NCI-H526 (cell line): ENCODE measurements at regions not wholly inside any gene's neighbourhood (a gene's known extent, or its start where the extent isn't known, plus 50 kb on each side); places are given as distances from the start of the nearest gene placed in this dataset.
A peak's percentile ranks its signal among the peaks of the same experiment; 100 is the strongest.

Source experiments
- DNase-seq, 2 experiments: peaks; one replicate each; lab custom pipeline; 2025; lab: John Stamatoyannopoulos, UW

DNA sequence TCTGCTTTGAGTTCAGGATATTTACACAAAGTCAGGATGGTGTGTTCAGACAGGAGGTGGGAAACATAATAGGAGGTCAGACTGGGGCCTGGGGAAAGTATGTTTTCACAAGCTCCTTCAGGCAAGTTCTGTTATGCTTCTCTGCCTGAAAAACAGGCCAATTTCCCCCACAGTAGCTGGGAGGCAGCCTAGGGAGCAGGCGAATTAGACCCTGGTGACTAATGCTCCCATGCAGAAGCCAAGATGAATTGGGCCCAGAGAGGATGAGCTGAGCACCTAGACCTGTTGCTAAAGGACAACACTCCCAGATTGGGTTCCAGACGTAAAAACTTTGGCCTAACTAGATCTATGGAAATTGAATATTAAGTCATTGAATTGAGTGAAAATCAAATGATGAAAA, 142.2 kb upstream of the MAP3K7 start:
- no peak for DNase-seq

DNA sequence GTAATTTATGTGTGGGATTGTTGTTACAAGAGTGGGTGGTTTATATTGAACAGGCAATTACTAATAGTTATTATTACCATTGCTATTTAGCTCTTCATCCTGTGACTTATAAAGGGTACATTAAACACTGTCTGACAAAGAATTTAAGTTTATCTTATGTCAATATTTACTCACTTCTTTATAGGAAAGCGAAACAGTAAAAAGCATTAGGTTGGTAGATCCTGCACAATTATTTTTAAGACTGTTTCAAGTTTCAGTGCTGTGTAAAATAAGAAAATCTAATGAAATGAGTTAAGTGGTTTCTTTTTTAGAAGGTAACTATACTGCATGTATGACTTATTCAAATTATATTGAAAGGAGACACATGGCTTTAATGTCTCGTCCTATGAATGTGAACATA, 135.8 kb upstream of the MAP3K7 start:
- DNase-seq, result no peak

DNA sequence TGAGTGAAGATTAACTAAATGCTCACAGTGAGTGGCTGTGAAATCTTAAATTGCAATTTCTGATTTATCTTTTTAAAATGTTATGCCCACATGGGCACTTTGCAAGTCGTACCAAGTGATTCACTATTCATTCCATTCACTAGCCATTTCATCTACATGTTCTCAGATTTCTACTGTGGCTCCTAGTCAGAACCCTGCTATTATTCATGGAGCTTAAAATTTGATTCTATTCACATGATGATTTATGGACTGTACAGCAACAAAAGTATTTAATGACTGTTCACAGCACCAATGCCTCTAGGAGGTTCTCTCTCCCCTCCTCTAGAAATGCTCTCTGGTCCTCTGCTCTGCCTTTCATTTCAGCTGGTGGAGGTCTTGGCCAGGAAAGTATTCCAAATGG, 133.5 kb upstream of the MAP3K7 start:
- DNase-seq, result no peak

DNA sequence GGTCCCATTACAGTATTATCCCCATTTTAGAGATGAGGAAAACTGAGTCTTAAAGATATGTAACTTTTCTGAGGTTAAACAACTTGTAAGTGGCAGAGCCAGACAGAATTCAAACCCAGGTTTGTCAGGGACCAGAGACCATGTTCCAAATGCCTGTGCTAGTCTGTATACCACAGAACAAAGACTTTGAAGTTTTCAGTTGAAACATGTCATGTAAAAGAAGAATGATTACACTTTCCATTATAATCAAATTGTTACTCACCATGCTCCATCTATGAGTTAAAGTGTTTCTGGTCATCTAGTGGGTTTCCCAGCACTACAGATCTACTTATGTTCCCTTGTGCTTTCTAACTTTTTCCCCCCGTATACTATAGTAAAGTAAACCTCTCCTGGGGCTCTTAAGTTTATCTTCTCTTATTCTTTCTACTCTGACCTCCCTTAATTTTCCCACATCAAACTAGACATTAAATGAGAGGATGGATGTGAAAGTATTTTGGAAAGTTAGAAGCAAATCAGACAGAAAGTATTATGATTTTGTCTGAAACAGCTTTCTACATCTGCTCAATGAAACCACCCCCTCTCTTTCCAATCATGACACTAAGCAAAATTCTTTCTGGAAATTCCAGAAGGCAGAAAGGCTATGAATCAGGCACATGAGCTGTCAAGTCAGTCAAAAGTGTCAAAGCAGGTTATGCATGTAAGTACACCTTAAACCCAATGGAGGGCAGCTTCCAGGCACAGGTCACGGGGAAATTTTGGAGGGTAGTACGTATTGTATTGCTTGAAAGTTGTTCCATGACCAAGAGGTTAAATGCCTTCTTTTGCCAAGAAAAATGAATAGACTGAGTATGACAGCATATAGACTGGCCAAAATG, 132.7 kb upstream of the MAP3K7 start:
- DNase-seq, result no peak

DNA sequence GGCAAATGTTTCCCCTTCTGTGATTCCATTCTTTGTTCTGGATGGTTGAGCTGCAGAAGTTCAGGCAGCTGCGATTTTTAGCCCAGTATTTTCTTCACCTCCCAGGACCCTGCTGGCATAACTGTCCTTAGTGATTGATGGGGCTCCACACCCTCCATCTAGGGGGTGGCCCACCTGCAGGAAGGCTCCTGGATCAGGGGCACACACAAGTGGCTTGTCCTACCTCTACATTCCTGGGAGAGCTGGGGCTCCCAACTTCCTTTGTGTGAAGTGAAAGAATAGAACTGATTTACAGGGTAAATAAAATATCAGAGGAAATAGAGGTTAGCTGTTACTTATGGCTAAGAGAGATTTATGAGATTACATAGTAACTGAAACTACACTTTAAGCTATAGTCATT, 129.5 kb upstream of the MAP3K7 start:
- DNase-seq, result no peak

DNA sequence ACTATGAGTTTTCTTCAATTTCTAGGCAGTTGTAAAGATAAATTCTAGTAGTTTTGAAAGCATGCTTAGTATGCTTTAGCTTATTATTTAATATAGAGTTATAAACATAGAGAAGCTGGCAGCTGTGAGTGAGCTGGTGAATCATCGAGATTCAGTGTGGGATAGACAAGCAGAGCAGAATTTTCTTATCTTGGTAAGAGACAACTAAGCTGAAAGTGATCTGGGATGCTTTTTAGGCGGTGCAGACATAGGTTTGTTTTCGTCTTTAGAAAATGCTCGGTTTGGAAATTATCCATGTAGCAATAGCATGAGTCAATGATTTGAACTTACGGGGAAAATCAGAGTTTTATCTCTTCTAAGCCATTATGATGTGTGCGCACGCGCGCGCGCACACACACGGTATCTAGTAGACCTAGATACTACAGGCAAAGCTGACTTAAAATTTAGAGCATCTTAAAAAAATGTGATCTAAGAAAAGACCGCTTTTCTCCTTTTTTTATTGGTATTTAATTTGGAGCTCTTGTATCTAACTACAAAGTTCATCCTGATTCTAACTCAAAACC, 128.3 kb upstream of the MAP3K7 start:
- no peak for DNase-seq

DNA sequence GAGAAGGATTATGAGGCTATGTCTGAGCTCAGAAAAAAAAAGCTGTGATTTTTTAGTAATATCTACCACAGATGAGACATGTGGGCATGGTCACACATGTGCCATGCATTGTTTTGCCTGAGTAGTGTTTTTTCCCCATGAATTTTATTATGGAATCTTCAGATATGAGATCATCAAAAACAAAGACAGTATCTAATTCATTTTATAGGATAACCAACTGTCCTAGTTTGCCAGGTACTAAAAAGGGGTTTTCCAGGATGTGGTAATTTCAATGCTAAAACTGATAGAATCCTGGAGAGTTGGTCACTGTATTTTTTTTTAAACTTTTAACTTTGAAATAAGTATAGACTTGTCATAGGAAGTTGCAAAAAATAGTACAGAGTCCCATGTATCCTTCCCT, 127.4 kb upstream of the MAP3K7 start:
- no peak for DNase-seq

DNA sequence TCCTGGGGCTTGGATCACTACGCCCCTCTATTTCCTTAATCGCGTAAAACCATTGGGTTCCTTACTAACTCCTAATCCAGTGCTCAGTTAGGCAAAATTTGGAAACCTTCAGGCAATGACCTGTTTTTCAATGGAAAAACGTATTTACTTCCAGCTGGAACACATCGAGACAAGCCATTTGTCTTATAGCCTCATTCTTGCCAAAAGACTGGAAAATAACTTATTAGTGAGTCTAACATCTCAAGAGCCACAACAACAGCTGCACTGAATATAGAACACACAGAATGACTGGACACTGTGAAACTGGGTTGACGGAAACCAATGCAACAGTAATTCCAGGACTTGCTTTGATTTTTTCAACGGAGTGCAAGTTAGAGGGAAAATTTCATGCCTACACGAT, 125.2 kb upstream of the MAP3K7 start:
- DNase-seq, result no peak

DNA sequence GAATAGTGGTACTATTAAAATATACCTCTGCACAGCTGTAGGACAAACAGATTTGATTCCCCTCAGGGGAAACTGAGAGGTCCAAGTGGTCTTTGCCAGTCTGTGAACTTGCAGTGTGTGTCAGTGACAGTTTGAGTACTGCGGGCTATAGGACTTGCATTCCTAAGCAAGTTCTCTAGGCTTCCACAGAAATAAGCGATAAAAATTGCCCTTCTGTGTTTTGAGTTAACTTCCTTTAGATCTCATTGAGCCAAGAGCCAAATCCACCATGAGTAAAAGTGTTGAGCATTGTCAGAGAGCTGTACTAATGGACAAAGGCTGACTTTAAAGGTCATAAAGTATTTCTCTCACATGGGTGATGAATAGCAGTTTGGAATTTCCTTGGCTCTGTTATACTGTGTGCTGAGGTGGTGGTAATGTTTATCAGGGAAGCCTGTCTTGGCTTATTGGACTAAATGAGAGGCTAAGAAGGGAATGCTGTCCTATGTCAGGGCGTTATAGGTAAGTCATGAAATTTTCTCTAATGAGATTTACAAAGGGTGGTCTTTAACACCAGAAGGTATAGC, 122.6 kb upstream of the MAP3K7 start:
- no peak for DNase-seq

DNA sequence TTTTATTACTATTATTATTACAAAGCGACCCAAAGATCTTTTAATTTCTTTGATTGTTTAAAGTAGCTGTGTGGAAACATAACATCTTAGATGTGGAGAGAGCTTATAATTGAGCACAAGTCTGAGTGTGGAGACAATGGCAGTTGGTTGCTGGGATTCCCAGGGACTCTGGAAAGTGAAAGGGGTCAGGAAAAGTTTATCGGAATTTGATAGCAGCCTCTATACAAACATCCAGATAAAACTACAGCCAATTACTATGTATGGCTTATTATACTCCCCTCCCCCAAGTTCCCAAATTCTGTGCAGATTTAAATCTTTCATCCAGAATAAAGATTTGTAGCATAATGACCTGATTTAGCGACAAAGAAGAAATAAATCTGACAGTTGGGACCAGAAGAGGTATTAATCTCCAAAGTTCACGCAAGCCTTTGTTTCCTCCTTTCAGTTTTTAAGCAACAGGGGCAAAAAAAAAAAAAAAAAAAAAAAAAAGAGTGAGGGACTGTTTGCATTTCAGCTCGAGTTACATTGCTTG, 121.4 kb upstream of the MAP3K7 start:
- DNase-seq, result no peak

DNA sequence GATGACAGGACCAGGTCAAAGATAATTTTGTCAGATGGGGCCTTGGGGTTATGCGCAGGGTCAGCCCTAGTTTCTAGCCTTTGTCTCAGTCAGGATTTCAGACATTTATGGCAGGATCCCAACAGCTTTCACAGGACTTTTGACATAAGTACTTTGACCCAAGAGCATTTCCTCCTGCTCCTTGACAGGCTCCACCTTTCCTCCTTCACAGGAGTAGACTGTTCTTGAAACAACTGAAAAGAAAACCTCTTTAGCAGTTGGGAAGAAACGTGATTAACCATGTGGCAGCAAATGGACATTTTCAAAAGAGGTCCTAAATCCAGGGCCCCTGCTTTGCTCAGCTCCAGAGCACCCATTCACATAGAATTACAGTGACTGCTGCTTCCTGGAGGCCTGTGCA, 120.4 kb upstream of the MAP3K7 start:
- DNase-seq, result no peak

DNA sequence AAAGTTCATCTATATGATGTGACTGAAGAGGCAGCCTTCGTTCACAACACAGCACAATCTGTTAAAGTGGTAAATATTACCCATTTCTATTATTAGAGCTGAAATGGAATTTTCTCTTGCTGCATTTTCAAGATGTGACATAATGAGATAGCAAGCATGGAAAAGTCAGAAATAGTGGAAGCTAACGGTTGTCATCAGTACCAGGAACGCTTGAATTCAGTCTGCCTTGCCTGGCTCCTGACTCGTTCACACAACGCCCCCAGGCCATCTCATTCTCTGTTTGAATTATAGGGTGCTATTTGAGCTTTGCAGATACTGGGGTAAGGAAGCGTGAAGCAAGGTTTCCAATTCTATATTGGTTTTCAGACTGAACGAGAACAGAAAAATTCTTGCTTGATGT, 116.5 kb upstream of the MAP3K7 start:
- no peak for DNase-seq

DNA sequence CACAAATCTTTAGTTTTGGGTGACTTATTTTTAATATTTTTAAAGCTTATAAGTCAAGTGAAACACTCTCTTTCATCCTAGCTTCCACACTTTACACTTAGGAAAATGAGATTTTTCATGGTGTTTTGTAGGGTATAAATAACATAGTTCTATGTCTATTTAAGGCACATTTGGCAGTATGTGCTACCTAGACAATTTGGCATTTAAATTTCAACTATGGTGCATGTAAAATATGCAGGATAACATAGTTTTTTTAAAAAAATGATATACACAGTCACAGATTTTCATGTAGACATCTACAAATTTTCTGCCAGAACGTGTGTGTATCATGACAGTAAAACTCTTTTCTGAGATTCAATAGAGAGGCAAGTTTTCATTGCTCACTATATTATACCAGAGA, 115.1 kb upstream of the MAP3K7 start:
- no peak for DNase-seq

DNA sequence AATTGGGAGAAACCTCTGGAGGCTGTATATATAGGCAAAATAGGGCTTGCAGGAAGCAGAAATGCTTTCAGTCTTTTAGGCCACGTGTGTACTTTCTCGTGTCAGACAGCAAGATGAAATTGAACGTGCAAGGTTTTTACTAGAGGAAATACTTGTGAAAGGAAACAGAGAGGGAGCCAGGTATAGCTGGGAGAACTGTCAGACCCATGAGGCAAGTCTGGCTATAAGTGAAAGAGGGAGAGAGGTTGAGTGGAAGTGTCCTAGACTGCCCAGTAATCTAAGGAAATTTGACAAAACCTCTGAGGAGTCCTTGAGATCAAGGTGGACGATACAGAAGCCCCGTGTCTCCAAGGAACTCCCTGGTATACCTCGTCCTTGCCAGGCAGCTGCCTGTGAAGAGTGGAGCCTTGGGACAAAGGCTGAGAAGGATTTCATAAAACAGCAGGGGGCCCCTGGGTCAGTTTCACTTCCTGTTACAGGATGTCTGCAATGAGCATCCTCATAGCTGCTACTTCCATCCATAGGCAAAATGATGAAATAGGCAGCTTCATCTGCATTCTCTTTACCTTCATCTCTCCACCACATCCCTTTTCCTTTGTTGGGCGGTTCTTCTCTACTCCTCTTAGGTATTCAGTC, 114.4 kb upstream of the MAP3K7 start:
- no peak for DNase-seq

DNA sequence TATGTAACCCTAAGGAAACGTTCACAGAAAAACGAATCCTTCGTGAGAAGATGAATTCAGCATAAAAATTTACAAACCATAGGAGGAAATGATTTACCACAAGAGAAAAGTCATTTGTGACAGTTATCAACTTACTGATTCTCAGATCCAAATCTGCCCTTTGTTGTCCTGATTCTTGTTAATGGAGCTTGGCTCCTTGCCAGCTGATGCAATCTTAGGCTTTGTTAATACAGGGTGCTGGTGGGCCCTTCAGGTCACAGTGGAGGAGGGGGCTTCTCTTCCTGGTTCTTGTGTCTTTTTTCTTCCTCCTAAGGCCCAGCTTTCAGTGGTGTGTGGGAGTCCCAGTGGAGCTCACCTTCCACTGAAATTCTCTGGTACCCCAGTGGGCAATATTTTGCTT, 108.4 kb upstream of the MAP3K7 start:
- no peak for DNase-seq

DNA sequence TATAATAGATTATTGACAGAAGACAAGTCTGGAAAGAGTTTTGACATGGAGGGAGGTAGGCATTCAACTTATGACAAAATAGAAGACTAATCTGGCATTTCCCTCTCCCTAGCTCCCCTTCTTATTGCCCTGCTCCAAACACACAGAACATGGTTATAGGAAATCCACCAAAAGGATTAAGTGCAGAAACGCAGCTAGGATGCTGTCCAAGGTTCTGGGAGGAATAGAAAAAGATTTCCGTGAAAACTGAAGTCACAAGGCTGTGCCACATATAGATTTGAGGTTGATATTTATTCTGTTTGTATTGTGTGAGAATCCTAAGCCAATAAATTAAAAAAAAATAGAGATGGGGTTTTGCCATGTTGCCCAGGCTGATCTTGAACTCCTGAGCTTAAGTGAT, 107.9 kb upstream of the MAP3K7 start:
- no peak for DNase-seq

DNA sequence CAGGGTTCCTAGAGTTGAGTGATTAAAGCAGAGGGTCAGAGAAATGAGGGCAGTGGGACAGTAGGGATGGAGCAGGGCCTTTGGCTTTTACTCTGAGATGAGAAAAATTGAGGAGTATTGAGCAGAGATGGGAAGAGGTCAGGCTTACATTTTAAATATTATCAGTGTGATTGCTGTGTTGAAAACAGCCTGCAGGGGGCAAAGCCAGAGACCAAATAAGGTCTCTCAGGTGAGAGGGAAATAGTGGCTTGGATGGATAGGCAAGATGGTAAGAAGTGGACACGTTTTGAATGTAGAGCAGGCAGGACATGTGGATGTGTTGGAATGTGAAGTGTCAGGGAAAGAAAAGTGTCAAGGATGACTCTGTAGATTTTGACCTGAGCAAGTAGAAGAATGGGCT, 105.0 kb upstream of the MAP3K7 start:
- DNase-seq, result peak in 1 of 2 experiments; percentile 2

DNA sequence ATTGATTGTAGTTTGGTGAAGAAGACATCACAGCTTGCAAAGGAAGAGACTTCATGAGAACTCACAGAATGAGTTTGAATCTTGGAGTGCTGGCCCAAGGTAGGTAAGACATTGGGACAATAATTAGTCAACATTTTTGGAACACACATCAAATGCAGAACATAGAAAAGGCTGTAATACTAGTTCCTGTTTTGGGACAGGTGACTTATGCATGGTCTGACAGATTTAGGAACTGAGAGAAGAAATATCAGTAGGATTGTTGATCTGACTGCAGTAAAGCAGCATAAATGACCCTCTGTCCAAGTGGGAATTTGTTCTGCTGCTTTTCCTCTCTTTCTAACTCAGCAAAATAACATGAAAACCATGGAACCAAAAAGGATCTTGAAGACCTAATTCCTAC, 102.3 kb upstream of the MAP3K7 start:
- no peak for DNase-seq

DNA sequence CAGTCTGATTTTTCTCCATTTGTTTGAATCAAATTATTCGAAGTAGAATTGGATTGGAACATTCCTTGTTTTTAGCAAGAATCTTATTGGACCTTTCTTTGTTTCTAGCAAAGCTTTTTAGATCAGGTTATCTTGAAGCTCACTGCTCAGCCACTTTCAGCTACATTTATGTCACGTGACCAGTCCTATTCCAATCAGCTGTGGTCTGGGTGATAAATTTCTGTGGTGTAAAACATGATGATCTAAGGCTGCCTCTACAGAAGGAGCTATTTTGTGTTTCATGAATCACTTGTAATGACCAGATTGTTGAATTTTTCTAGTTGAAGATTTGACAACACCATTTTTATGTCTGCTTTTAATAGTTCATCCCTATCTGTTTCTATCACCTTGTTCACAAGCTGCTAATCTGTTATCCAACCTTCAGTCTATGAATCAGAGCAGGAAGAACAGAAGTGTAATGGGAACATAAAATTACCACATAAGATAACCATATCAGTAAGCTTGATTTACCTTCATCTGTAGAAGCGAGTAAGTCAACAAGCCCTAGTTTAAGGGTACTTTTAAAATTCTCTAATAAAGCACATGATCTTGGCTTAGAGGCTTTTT, 101.0 kb upstream of the MAP3K7 start:
- no peak for DNase-seq

DNA sequence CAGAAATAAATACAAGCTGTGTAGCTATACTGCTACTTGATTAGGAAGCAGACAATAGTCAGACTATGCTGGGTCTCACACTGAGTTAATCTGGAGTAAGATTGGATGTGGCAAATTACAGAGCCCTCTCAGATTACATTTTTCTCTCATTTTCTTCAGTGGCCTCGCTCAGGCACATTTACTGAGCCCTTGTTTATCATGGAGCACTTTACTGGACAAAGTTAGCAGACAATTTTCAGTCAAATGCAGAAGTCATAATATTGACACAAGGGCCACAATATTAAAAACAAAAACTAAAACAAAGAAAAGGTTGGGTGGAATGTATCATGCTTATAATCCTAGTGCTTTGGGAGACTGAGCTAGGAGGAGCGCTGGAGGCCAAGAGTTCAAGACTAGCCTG, 95.0 kb upstream of the MAP3K7 start:
- no peak for DNase-seq

DNA sequence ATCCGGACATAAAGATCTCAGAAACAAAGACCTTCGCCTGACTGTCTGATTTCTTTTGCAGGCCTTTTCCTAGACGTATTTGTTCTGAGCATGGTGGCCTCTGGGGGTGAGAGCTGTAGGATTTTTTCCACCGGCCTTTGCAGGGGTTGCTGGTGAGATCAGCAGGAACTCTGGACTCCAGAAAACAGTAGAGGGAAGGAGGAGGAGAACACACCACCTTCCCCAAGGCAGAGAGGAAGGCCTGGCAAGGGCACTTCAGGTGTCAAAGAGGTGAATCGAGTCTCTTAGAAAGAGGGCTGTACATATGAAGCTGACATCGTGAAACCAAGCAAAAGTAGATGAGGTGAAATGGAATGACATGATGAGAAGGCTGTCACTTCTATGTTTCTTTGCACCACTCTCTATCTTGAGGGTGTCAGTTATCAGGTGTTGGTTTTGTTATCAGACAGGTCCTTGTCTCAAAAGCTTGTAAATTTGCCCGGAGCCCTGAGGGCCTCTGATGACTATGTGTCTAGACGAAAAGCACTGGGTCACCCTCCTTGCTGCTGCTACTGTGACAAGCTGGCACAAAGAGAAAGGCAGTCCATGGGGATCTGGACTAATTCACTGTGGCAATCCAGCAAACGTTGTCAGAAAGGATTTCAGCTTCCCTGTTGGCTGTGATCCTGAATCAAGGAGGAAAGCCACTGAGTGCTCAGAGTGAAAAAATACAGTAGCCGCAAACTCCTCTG, 91.3 kb upstream of the MAP3K7 start:
- no peak for DNase-seq

DNA sequence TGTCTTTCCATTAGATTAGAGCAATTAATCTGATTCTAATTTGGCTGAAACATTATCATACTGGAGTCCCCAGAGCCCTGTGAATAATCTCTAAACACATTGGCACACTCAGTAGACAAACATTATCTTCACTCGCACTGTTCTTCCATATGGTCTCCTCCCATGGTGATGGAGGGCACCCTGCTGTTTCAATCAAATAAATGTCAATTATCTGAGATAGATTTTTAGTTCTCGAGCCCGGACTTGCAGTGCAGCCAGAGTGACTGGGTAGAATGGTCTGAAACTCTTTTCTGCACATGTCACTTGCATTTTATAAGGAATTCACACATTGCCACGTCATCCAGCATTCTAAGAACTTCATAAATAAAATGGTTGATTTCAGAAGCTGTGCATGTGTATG, 90.6 kb upstream of the MAP3K7 start:
- DNase-seq, result no peak
